Stimulated activated naive B cell treated with anti-CD40 and anti-IgM and Interleukin-4, amounts not matched to agents 10 μg/mL and 1 μg/mL and 100 μg/mL, for 72 hours (primary cell): ENCODE measurements at regions not wholly inside any gene's neighbourhood (a gene's known extent, or its start where the extent isn't known, plus 50 kb on each side); places are given as distances from the start of the nearest gene placed in this dataset.

Source experiments
- ATAC-seq, 2 donors: fragments of 150-1000 bp; cut with Tn5 transposase; replicated peaks; 2 replicates each; pipeline ENCODE4 v1.10.0; 2021; ENCODE audit warnings: moderate library complexity in 1 of 2
- DNase-seq: peaks from one replicate; pipeline ENCODE4 v3.0.0; 2021
- H3K27ac Mint-ChIP-seq: one replicate; pipeline ENCODE4 v1.8.0; 2022; ENCODE audit warnings: mild to moderate bottlenecking, mixed read lengths
- H3K27me3 Mint-ChIP-seq, 2 donors: one replicate each; pipeline ENCODE4 v1.8.0; 2022; ENCODE audit warnings: mixed read lengths in 2 of 2
- H3K36me3 Mint-ChIP-seq, 2 donors: one replicate each; pipeline ENCODE4 v1.8.0; 2022; ENCODE audit warnings: mixed read lengths in 2 of 2, mild to moderate bottlenecking in 1 of 2
- H3K4me1 Mint-ChIP-seq, 2 donors: one replicate each; pipeline ENCODE4 v1.8.0; 2022; ENCODE audit warnings: mixed read lengths in 2 of 2, mild to moderate bottlenecking in 1 of 2
- H3K4me3 Mint-ChIP-seq, 2 donors: one replicate each; pipeline ENCODE4 v1.8.0; 2022; ENCODE audit warnings: mild to moderate bottlenecking in 2 of 2, mixed read lengths in 2 of 2, moderate library complexity in 1 of 2
- H3K9me3 Mint-ChIP-seq, 2 donors: one replicate each; pipeline ENCODE4 v1.8.0; 2022; ENCODE audit warnings: mixed read lengths in 2 of 2, mild to moderate bottlenecking in 1 of 2

DNA sequence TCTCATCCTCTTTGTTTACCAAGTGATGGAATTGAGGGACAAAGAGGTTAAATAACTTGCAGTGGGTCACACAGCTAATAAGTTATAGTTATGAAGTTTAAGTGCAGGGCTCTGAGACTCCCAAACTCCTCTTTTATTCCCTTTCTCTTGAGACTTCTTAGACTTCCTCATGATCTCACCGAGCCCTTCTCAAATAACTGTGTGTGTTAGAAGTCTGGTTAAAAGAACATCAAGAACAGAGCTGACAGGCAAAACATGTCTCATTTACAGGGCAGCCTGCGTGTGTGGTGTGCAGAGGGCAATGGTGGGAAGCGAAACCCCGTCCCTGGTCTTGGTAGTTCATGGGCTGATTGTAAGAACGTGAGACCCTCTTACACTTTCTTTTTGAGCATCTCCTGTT lies 368.0 kb downstream of the SLC4A3 start:
- DNase-seq (no peak), ATAC-seq (no peak)
- H3K27ac Mint-ChIP-seq, result no peak overlapping the region
- H3K4me3 Mint-ChIP-seq, result no peak overlapping the region
- H3K9me3 Mint-ChIP-seq, result peaks cover 0 to 4% of the 10 kb centered on the region in 2 donors
- no peaks in the 10 kb centered on the region for H3K27me3 Mint-ChIP-seq
- H3K4me1 Mint-ChIP-seq, result no peaks in the 10 kb centered on the region
- H3K36me3 Mint-ChIP-seq, result no peaks in the 10 kb centered on the region

DNA sequence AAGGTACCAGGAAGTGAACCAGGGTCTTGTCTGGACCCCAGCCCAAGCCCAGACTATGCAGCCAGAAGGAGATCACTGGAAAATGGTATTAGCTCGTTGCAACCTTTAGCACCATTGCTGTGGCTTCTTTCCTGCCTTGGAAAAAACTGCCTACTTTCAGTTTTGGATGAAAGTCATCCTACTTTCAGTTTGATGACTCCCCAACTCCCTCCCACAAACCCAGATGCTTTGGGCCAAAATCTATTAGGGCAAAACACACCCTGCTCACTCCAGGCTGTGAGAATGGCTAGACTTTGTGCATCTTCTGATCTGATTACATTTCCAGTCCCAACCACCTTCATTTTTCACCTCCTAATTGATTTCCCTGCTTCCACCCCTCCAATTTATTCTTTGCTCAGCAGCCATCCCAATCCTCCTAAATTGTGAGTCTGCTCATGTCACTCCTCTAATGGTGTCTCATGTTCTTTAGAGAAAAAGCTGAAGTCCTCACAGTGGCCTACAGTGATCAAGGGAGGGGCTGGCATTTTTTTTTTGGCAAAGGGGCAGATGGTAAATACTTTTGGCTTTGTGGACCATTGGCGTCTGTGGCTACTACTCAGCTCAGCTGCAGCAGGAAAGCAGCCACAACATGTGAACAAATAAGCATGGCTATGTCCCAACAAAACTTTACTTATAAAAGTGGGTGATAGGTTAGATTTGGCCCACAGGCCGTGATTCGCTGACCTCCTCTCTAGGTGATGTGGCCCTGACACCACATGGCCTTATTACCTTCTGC lies 368.7 kb downstream of the SLC4A3 start:
- no peaks in the 10 kb centered on the region for H3K36me3 Mint-ChIP-seq
- H3K27ac Mint-ChIP-seq, result no peak overlapping the region
- H3K4me1 Mint-ChIP-seq, result no peaks in the 10 kb centered on the region
- ATAC-seq (no peak), DNase-seq (no peak)
- H3K27me3 Mint-ChIP-seq, result no peaks in the 10 kb centered on the region
- H3K9me3 Mint-ChIP-seq, result peaks cover 0 to 2% of the 10 kb centered on the region in 2 donors
- no peak overlapping the region for H3K4me3 Mint-ChIP-seq

DNA sequence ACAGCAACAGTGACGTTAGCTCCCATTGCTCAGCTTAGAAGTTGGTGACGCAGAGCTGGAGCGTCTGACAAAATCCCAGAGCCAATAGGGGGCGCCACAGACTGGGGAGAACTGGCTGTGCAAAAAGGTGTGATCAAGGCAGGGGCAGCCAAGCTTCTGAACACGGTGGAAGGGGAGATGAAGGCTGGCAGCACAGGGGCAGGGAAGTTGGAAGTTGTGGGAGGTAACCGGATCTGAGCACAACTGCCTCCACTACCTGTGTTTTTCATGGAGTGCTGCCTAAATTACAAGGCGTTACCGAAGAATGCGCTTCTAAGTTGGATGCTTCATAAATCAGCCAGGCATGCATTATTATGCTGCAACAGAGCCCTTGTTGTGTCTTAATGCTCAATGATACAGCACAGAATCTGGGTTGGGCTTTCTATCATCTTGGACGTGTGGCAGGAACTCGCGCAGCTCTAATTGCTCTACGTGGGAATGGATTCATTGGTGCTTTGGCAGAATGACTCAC lies 370.0 kb downstream of the SLC4A3 start:
- peaks cover 0 to 2% of the 10 kb centered on the region in 2 donors for H3K9me3 Mint-ChIP-seq
- DNase-seq (no peak), ATAC-seq (no peak)
- H3K27me3 Mint-ChIP-seq, result no peaks in the 10 kb centered on the region
- H3K27ac Mint-ChIP-seq, result no peak overlapping the region
- H3K4me3 Mint-ChIP-seq, result no peak overlapping the region
- H3K36me3 Mint-ChIP-seq, result no peaks in the 10 kb centered on the region
- no peaks in the 10 kb centered on the region for H3K4me1 Mint-ChIP-seq

DNA sequence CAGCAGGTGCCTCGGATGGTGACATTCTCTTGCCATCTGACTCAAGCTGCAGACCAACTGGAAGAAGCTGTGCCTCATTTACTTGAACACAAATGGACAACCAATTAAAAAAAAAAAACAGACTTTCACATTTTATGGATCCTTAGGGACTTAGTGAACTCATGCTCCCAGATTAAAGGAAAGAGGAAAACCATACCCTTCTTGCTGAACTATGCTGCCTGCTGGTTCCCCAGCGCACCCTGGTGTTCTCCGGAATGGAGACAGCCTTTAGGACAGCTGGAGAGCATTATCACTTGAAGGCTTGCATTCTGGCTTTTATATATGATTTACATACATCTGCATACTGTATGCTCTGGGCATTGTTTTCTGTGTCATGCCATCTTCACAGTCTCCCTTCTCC lies 370.7 kb downstream of the SLC4A3 start:
- Mint-ChIP-seq H3K27ac (no peak overlapping the region), H3K27me3 (no peaks in the 10 kb centered on the region), H3K36me3 (no peaks in the 10 kb centered on the region), H3K4me3 (no peak overlapping the region), H3K9me3 (peaks cover 0 to 2% of the 10 kb centered on the region in 2 donors), H3K4me1 (no peaks in the 10 kb centered on the region)
- ATAC-seq (no peak), DNase-seq (no peak)

DNA sequence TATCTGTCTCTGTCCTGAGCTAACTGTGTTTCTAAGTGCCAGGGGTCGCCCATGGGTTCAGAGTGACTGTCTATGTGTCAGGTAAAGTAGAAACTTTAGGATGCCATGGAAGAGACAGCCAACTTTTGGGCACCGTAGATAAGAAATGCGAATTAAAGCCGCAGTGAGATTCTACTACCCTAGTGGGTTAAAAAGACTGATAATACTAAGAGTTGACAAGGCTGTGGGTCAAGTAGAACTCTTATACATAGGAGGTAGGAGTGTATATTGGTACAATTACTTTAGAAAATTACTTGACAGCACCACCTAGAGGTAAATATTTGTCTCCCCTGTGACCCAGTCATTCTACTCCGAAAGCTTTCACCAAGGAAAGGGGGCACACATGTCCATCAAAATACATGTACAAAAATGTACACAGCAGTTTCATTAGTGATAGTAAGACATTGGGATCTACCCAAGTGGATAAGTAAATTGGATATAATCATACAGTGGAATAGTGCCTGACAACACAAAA lies 371.3 kb downstream of the SLC4A3 start:
- H3K4me1 Mint-ChIP-seq, result no peaks in the 10 kb centered on the region
- no peak for ATAC-seq
- no peak overlapping the region for H3K4me3 Mint-ChIP-seq
- peaks cover 0 to 2% of the 10 kb centered on the region in 2 donors for H3K9me3 Mint-ChIP-seq
- H3K36me3 Mint-ChIP-seq, result no peaks in the 10 kb centered on the region
- no peak for DNase-seq
- H3K27me3 Mint-ChIP-seq, result no peaks in the 10 kb centered on the region
- H3K27ac Mint-ChIP-seq, result no peak overlapping the region

DNA sequence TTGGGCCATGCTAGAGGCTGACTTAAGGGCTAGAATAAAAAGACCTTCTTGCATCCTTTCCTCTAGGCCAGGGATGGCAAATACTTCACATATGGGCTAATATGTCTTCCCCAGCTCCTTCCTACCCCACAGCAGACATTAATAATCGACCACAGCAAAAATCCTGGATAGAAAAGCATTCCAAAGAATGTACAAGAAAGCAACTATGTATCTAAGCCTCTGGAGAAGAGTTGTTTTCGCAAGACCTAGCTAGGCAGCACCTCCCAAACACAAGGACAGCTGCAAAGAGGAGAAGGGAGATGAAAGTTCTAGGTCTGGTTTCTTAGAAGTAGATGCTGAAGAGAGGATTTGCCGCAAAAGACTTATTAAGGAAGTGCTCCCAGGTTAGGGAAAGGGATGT lies 372.6 kb downstream of the SLC4A3 start:
- Mint-ChIP-seq H3K4me3 (no peak overlapping the region), H3K9me3 (peaks cover 0 to 2% of the 10 kb centered on the region in 2 donors), H3K27me3 (no peaks in the 10 kb centered on the region), H3K4me1 (no peaks in the 10 kb centered on the region), H3K36me3 (no peaks in the 10 kb centered on the region), H3K27ac (no peak overlapping the region)
- ATAC-seq (no peak), DNase-seq (no peak)

DNA sequence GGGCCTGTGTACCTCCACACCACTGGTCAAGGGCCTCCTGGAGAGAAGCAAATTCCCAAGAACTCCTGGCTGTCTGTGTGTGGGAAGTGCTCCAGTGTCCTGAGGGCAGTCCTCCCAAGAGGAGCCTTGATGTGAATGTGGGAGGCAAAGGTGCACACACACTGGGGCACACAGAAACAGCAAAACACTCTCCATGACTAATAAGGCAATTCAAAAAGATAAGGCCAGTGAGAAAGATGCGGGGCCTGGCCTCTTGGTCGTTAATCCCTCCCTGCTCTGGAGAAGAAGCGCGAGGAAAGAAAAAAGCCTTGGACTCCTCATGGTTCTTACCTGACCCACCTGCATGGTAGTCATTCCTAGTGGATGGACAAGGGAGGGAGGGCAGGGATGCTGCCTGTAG lies 373.2 kb downstream of the SLC4A3 start:
- ATAC-seq (no peak), DNase-seq (no peak)
- H3K27ac Mint-ChIP-seq, result no peak overlapping the region
- peaks cover 0 to 2% of the 10 kb centered on the region in 2 donors for H3K9me3 Mint-ChIP-seq
- no peaks in the 10 kb centered on the region for H3K27me3 Mint-ChIP-seq
- H3K36me3 Mint-ChIP-seq, result no peaks in the 10 kb centered on the region
- no peak overlapping the region for H3K4me3 Mint-ChIP-seq
- H3K4me1 Mint-ChIP-seq, result no peaks in the 10 kb centered on the region

DNA sequence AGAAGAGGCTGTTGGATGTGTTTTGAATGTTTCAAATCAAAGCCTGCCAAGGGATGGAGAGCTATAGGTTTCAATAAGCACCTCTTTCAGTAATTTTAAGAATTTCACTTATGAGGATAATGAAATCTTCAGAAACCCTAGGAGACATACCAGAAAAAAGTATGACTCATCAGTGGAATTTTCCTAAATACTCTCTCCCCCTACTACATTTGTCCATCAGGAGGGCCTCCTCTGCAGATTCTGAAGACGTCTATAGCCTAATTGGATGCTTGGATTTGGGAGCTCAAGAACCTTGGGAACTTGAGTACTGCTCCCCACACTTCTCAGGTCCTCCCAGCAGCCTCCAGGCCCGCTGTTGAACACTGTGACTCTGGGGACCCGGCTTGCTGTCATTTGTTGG lies 374.3 kb downstream of the SLC4A3 start:
- Mint-ChIP-seq H3K9me3 (peaks cover 0 to 2% of the 10 kb centered on the region in 2 donors), H3K27me3 (no peaks in the 10 kb centered on the region), H3K4me1 (no peaks in the 10 kb centered on the region), H3K27ac (no peak overlapping the region), H3K36me3 (no peaks in the 10 kb centered on the region), H3K4me3 (no peak overlapping the region)
- no peak for DNase-seq
- ATAC-seq, result no peak

DNA sequence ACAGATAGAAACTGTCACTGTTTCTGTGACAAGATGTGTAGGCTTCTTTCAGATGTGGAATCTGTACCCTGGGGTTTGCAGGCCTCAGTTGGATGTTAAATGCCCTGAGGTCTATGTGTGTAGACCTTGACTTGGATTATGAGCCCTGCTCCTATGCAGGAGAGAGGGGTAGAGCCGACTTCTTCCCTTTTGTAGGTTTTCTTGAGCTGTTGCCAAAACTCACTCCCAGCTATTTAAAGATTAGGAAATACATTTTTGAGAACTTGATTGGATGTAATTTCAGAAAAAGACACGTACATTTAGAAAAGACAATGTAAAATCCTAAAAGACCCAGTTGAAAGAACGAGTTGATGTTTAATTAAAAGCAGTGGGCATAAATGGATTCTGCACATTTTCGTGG lies 374.8 kb downstream of the SLC4A3 start:
- ATAC-seq (no peak), DNase-seq (no peak)
- Mint-ChIP-seq H3K9me3 (peaks cover 0 to 2% of the 10 kb centered on the region in 2 donors), H3K27me3 (no peaks in the 10 kb centered on the region), H3K4me3 (no peak overlapping the region), H3K4me1 (no peaks in the 10 kb centered on the region), H3K27ac (no peak overlapping the region), H3K36me3 (no peaks in the 10 kb centered on the region)

DNA sequence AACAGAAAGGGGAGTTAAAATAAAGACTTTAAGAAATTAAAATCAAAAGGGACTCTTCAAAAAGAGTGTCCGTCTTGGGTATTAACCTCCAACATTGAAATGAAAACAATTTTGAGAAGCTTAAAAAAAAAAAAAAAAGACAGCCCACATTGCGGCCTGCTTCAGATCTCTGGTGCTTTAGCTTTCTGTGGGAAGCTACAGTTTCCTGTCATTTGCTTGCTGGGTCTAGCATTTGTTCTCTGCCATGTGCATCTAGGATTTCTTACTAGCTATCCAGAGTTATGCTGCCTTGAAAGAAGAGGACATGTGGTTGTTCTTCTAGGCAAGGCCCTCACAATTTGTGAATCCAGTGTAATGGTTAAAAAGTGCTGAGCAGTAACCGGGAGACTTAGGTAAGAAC lies 375.3 kb downstream of the SLC4A3 start:
- no peaks in the 10 kb centered on the region for H3K36me3 Mint-ChIP-seq
- DNase-seq, result no peak
- H3K4me3 Mint-ChIP-seq, result no peak overlapping the region
- no peaks in the 10 kb centered on the region for H3K4me1 Mint-ChIP-seq
- no peaks in the 10 kb centered on the region for H3K27me3 Mint-ChIP-seq
- H3K9me3 Mint-ChIP-seq, result peaks cover 0 to 1% of the 10 kb centered on the region in 2 donors
- no peak for ATAC-seq
- no peak overlapping the region for H3K27ac Mint-ChIP-seq

DNA sequence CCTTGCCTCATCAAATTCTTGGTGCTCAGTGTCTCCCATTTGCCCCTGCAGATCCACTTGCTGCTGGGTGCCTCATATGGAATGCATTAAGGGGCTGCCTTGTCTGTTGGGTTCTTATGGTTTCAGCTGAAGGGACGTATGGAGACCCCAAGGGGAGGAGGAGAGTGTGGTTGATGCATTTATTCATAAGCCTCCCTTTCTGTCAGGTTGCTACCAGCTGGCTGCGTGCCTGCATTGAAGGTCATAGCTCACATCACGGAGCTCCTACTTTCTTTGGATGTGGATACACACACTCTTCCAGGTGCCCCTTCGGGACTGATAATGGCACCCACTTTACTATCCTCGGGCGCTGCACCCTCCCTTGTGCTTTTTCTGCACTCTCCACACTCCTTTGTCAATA lies 377.9 kb downstream of the SLC4A3 start:
- no peak for ATAC-seq
- H3K27ac Mint-ChIP-seq, result no peak overlapping the region
- no peaks in the 10 kb centered on the region for H3K36me3 Mint-ChIP-seq

DNA sequence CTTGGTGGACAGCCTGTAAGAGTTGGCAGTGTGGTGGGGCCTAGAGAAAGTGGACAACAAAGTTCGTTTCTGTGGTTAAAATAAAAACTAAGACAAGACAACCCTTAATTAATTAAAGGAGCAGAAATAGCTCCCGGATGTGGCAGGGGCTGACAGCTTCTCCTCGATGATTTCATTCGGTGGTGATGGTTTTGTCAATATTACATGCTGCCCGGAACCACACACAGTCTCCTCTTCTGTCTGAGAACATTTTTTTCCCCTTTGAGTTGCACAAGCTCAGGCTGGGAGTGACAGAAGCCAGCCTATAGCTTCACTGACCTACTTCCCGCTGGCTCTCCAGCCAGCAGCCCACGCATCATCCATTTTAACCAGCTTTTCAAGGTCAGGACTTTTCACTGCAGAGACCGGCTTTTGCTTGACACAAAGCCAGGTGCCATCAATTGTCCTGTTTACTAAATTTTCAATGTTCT lies 378.8 kb downstream of the SLC4A3 start:
- no peaks in the 10 kb centered on the region for H3K4me1 Mint-ChIP-seq
- DNase-seq, result no peak
- no peak for ATAC-seq
- no peak overlapping the region for H3K27ac Mint-ChIP-seq
- H3K4me3 Mint-ChIP-seq, result no peak overlapping the region
- peaks cover 0 to 4% of the 10 kb centered on the region in 2 donors for H3K9me3 Mint-ChIP-seq
- peaks cover 3 to 9% of the 10 kb centered on the region in 2 donors for H3K27me3 Mint-ChIP-seq
- no peaks in the 10 kb centered on the region for H3K36me3 Mint-ChIP-seq

More for the DNA sequence above, 377.9 kb downstream of the SLC4A3 start:
- DNase-seq, result no peak
- Mint-ChIP-seq H3K4me3 (no peak overlapping the region), H3K4me1 (no peaks in the 10 kb centered on the region), H3K27me3 (peaks cover 3 to 9% of the 10 kb centered on the region in 2 donors), H3K9me3 (peaks cover 0 to 1% of the 10 kb centered on the region in 2 donors)

DNA sequence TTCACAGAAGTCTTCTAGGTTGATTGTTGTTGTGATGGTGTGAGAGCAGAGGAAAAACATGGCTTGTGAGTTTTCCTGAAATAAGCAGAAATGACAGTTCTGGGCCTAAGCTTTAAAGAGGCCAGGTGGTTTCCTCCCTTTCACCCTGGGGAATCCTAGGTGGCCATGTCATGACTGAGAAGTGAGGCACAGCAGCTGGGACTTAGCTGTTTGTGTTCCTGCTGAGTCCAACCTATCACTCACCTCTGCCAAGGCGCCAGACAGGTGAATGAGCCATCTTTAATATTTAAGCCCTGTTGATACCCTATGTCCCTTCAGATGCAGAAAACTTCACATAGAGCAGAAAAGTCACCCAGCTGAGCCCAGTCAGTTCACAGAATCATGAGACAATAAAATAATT lies 384.4 kb downstream of the SLC4A3 start:
- Mint-ChIP-seq H3K27ac (no peak overlapping the region), H3K4me1 (no peaks in the 10 kb centered on the region), H3K4me3 (no peak overlapping the region), H3K27me3 (peaks cover 3 to 9% of the 10 kb centered on the region in 2 donors), H3K9me3 (peaks cover 6 to 10% of the 10 kb centered on the region in 2 donors), H3K36me3 (no peaks in the 10 kb centered on the region)
- ATAC-seq (no peak), DNase-seq (no peak)

DNA sequence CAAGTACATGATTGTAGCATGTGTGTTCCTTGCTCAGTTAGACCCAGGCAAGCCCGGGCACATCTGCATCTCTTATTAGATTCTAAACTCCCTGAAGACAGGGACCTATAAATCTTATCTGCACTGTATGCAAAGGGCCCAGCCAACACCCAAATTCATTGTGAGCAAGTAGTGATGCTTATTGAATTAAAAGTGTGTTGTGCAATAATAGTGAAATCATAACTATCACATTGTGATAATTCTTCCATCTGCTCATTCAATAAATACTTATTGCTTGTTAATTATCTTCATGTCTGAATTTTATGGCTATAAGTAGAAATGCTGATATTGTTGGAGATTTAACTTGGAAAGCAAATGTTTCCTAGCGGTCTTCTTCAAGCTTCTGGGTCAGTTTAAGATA lies 387.5 kb downstream of the SLC4A3 start:
- Mint-ChIP-seq H3K9me3 (peaks cover 6 to 9% of the 10 kb centered on the region in 2 donors), H3K27ac (no peak overlapping the region), H3K36me3 (no peaks in the 10 kb centered on the region), H3K4me3 (no peak overlapping the region), H3K27me3 (peaks cover 0 to 2% of the 10 kb centered on the region in 2 donors), H3K4me1 (no peaks in the 10 kb centered on the region)
- DNase-seq (no peak), ATAC-seq (no peak)

DNA sequence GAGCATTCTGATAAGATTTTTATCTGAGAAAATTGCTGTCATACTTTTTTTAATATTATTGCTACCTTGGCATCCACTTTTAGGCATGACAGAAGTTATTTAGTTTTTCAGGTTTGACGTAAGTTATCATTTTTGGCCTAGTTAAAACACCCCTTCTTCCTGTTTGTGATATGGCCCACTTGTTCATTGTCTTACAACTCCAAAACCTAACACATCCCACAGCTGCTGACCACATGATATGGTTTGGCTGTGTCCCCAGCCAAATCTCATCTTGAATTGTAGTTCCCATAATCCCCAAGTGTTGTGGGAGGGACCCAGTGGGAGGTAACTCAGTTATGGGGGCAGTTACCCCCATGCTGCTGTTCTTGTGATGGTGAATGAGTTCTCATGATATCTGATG lies 388.1 kb downstream of the SLC4A3 start:
- Mint-ChIP-seq H3K9me3 (peaks cover 6 to 9% of the 10 kb centered on the region in 2 donors), H3K36me3 (no peaks in the 10 kb centered on the region), H3K27me3 (no peaks in the 10 kb centered on the region), H3K4me3 (no peak overlapping the region), H3K27ac (no peak overlapping the region), H3K4me1 (no peaks in the 10 kb centered on the region)
- ATAC-seq, result no peak
- DNase-seq, result no peak
